ENCODE measurements at regions not wholly inside any gene's neighbourhood (a gene's known extent, or its start where the extent isn't known, plus 50 kb on each side); places are given as distances from the start of the nearest gene placed in this dataset.

DNA sequence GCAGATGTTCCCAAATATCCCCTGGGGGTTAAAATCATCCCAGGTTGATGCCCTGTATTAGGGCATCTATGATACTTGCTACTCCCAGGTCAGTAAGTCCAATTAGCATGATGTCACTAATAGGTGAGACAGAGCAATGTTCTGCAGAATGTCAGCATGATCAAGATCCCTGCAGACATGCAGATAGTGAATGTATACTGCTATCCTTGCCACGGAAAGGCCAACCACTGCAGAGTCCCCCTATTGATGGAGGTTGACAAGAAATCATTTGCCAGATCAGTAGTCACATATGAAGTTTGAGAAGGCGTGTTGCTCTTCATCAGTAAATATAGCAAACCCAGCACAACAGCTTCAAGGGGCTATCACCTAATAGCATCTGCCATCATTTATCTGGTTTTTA lies 97.4 kb downstream of the SETD4 start:
- TF ChIP-seq, protein P1, sequence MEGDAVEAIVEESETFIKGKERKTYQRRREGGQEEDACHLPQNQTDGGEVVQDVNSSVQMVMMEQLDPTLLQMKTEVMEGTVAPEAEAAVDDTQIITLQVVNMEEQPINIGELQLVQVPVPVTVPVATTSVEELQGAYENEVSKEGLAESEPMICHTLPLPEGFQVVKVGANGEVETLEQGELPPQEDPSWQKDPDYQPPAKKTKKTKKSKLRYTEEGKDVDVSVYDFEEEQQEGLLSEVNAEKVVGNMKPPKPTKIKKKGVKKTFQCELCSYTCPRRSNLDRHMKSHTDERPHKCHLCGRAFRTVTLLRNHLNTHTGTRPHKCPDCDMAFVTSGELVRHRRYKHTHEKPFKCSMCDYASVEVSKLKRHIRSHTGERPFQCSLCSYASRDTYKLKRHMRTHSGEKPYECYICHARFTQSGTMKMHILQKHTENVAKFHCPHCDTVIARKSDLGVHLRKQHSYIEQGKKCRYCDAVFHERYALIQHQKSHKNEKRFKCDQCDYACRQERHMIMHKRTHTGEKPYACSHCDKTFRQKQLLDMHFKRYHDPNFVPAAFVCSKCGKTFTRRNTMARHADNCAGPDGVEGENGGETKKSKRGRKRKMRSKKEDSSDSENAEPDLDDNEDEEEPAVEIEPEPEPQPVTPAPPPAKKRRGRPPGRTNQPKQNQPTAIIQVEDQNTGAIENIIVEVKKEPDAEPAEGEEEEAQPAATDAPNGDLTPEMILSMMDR (IDR thresholded peaks at IDR 0.05), result no peak
- no peak for TF ChIP-seq POLR2A (IDR thresholded peaks at IDR 0.05)
- TF ChIP-seq EP300 (IDR thresholded peaks at IDR 0.05), result no peak

All from tibial nerve (tissue), 4 donors.